HepG2 (cell line): ENCODE measurements at regions not wholly inside any gene's neighbourhood (a gene's known extent, or its start where the extent isn't known, plus 50 kb on each side); places are given as distances from the start of the nearest gene placed in this dataset.

ENCODE experiments used
- ATAC-seq: fragments of 200-7000 bp; cut with Tn5 transposase; 3 replicates; pipeline ENCODE4 v1.9.1; 2020; ENCODE audit warnings: mild to moderate bottlenecking, moderate library complexity
- BruUV-seq: library from RNA; stranded (reverse); fragments of 400-500 nt; replicated peaks from 2 replicates; lab custom pipeline; 2021; lab: Mats Ljungman, UMichigan
- CTCF ChIA-PET: fragments of 300-600 bp; formaldehyde crosslinking; extraction: SDS; loops from one replicate; lab custom pipeline; 2021; ENCODE audit warnings: low total read pairs, inconsistent platforms, low intra/inter-chr PET ratio; lab: Yijun Ruan, JAX
- POLR2A ChIA-PET: fragments of 350-600 bp; sonication (Branson Sonifier 250); formaldehyde crosslinking; loops from one replicate; lab custom pipeline; 2020; ENCODE audit warnings: antibody characterized with exemption, inconsistent platforms; lab: Yijun Ruan, JAX
- DNase-seq: peaks from one replicate; pipeline ENCODE4 v3.0.0-alpha.2; 2015; ENCODE audit warnings: low spot score
- FAIRE-seq: peaks from 3 replicates; lab custom pipeline; 2011; peaks lifted over from hg19 to GRCh38; lab: Jason Lieb, UNC
- H2AFZ ChIP-seq: one replicate; pipeline ENCODE4 v1.6.1; 2011; ENCODE audit warnings: low read length, inconsistent platforms
- H3K27ac ChIP-seq: fragments of 300-600 bp; 3 replicates; pipeline ENCODE4 v1.8.0; 2011; ENCODE audit warnings: mixed run types, mild to moderate bottlenecking, mixed read lengths, low read length, inconsistent platforms; ENCODE audit not compliant: insufficient read depth; ENCODE audit errors: extremely low read length
- H3K27me3 ChIP-seq, 2 experiments: fragments of 200-600 bp in 1 of 2; 2 replicates in 1 of 2; 3 replicates in 1 of 2; pipeline versions ENCODE4 v1.6.0 to v1.8.0; 2011; ENCODE audit warnings: low read length in 2 of 2, mild to moderate bottlenecking in 2 of 2, moderate library complexity in 2 of 2, inconsistent platforms in 1 of 2; ENCODE audit not compliant: insufficient read depth in 2 of 2, control insufficient read depth in 1 of 2
- H3K36me3 ChIP-seq, 2 experiments: fragments of 200-600 bp in 1 of 2; replicated peaks in 1 of 2; 2 replicates in 1 of 2; 3 replicates in 1 of 2; pipeline versions ENCODE4 v1.5.1 to v1.8.0; 2011; ENCODE audit warnings: low read length in 2 of 2, inconsistent platforms in 1 of 2; ENCODE audit not compliant: insufficient read depth in 2 of 2, control insufficient read depth in 1 of 2
- H3K4me1 ChIP-seq: 2 replicates; pipeline ENCODE4 v1.5.1; 2012; ENCODE audit warnings: low read length, inconsistent platforms; ENCODE audit not compliant: insufficient read depth
- H3K4me2 ChIP-seq: 2 replicates; pipeline ENCODE4 v1.6.0; 2011; ENCODE audit warnings: low read depth, low read length, inconsistent platforms
- H3K4me3 ChIP-seq, 3 experiments: fragments of 200-600 bp in 1 of 3; sonication (generic), shearing (Covaris generic) in 1 of 3; replicated peaks in 1 of 3; 2 replicates each; pipeline ENCODE4 v1.5.1; 2011 to 2016; ENCODE audit warnings: low read length in 3 of 3, inconsistent platforms in 2 of 3, low read depth in 2 of 3, mild to moderate bottlenecking in 2 of 3, control low read depth in 1 of 3, mixed read lengths in 1 of 3; ENCODE audit not compliant: insufficient read depth in 1 of 3
- H3K79me2 ChIP-seq: one replicate; pipeline ENCODE4 v1.6.1; 2011; ENCODE audit warnings: low read length, inconsistent platforms; ENCODE audit not compliant: insufficient read depth
- H3K9ac ChIP-seq: 2 replicates; pipeline ENCODE4 v1.6.0; 2011; ENCODE audit warnings: mild to moderate bottlenecking, low read depth, low read length, inconsistent platforms; ENCODE audit not compliant: insufficient read depth
- H3K9me3 ChIP-seq: 2 replicates; pipeline ENCODE4 v1.5.1; 2012; ENCODE audit warnings: mild to moderate bottlenecking, low read length
- H4K20me1 ChIP-seq: 2 replicates; pipeline ENCODE4 v1.6.0; 2011; ENCODE audit warnings: inconsistent platforms, mild to moderate bottlenecking, low read length, moderate library complexity; ENCODE audit not compliant: insufficient read depth
- CSRNP1 ChIP-seq: sonication (generic); formaldehyde crosslinking; IDR thresholded peaks from 2 replicates; pipeline ENCODE4 v1.8.1; 2023; ENCODE audit warnings: mild to moderate bottlenecking, missing genetic modification reagents
- HNRNPK ChIP-seq: fragments of 200-400 bp; formaldehyde crosslinking; IDR thresholded peaks from 2 replicates; pipeline ENCODE4 v1.6.1; 2018; ENCODE audit warnings: low read length, low read depth, moderate library complexity, mild to moderate bottlenecking; ENCODE audit not compliant: poor library complexity, severe bottlenecking
- IRF9 ChIP-seq: sonication (generic); formaldehyde crosslinking; IDR thresholded peaks from 2 replicates; pipeline ENCODE4 v1.8.0; 2022; ENCODE audit warnings: missing genetic modification reagents, mild to moderate bottlenecking, borderline replicate concordance
- KDM3A ChIP-seq: IDR thresholded peaks from 2 replicates; pipeline ENCODE4 v1.6.1; 2018; ENCODE audit warnings: low read depth, missing compliant biosample characterization
- KMT2A ChIP-seq: sonication (generic); formaldehyde crosslinking; IDR thresholded peaks from 2 replicates; pipeline ENCODE4 v1.4.0; 2020; ENCODE audit warnings: missing genetic modification reagents
- PATZ1 ChIP-seq: sonication (generic); formaldehyde crosslinking; IDR thresholded peaks from 2 replicates; pipeline ENCODE4 v1.4.0; 2020; ENCODE audit warnings: missing genetic modification reagents
- PHB2 ChIP-seq: fragments of 450-650 bp; IDR thresholded peaks from 2 replicates; pipeline ENCODE4 v1.6.1; 2018; ENCODE audit not compliant: partially characterized antibody
- SMARCC2 ChIP-seq: fragments of 450-650 bp; IDR thresholded peaks from 2 replicates; pipeline ENCODE4 v1.6.1; 2017; ENCODE audit warnings: antibody characterized with exemption, mild to moderate bottlenecking
- SOX5 ChIP-seq: IDR thresholded peaks from 2 replicates; pipeline ENCODE4 v1.6.1; 2016; ENCODE audit warnings: borderline replicate concordance
- THAP7 ChIP-seq: sonication (generic); formaldehyde crosslinking; IDR thresholded peaks from 2 replicates; pipeline ENCODE4 v1.8.1; 2023; ENCODE audit warnings: mild to moderate bottlenecking, missing genetic modification reagents
- ZMYM3 ChIP-seq: sonication (generic); formaldehyde crosslinking; IDR thresholded peaks from 2 replicates; pipeline ENCODE4 v1.5.1; 2020; ENCODE audit warnings: mild to moderate bottlenecking, missing genetic modification reagents
- ZNF264 ChIP-seq: sonication (generic); formaldehyde crosslinking; IDR thresholded peaks from 2 replicates; pipeline ENCODE4 v1.4.0; 2020; ENCODE audit warnings: missing genetic modification reagents
- ZNF282 ChIP-seq: fragments of 450-650 bp; IDR thresholded peaks from 2 replicates; pipeline ENCODE4 v1.6.1; 2018; ENCODE audit not compliant: partially characterized antibody
- ZNF460 ChIP-seq: sonication (generic); formaldehyde crosslinking; IDR thresholded peaks from 2 replicates; pipeline ENCODE4 v1.5.1; 2020; ENCODE audit warnings: missing genetic modification reagents, mild to moderate bottlenecking, borderline replicate concordance
- ZNF556 ChIP-seq: sonication (generic); formaldehyde crosslinking; IDR thresholded peaks from 2 replicates; pipeline ENCODE4 v1.4.0; 2020; ENCODE audit warnings: mild to moderate bottlenecking, missing genetic modification reagents, borderline replicate concordance
- ZNF678 ChIP-seq: sonication (generic); formaldehyde crosslinking; IDR thresholded peaks from 2 replicates; pipeline ENCODE4 v1.4.0; 2020; ENCODE audit warnings: mild to moderate bottlenecking, missing genetic modification reagents
- ZNF891 ChIP-seq: sonication (generic); formaldehyde crosslinking; IDR thresholded peaks from 2 replicates; pipeline ENCODE4 v1.5.0; 2020; ENCODE audit warnings: mild to moderate bottlenecking, missing genetic modification reagents
- ZSCAN5A ChIP-seq: sonication (generic); formaldehyde crosslinking; IDR thresholded peaks from 2 replicates; pipeline ENCODE4 v1.8.0; 2022; ENCODE audit warnings: mild to moderate bottlenecking, missing genetic modification reagents, borderline replicate concordance
- WGBS: methylation state at CpG from one replicate; pipeline ENCODE4 v1.1.6; 2017; ENCODE audit warnings: low lambda C conversion rate; 5-methylcytosine and 5-hydroxymethylcytosine counted together
- in situ Hi-C: cut with HindIII; loops from 2 replicates; pipeline ENCODE4 v1.10.0; 2017; ENCODE audit warnings: low pct_unique_long_range_greater_than_20kb; ENCODE audit not compliant: extremely low pct_ligation_motif_present
- intact Hi-C: fragments of 100-400 bp; cut with micrococcal nuclease; formaldehyde crosslinking; loops from one replicate; pipeline ENCODE4 v1.10.0; 2022; ENCODE audit not compliant: unreplicated experiment

- TF ChIP-seq KMT2A (CRISPR knock-in tag) (no peak), ZNF891 (CRISPR knock-in tag) (no peak)
- TF ChIP-seq, all 625 proteins: peak for 0
Observed at GRCh38 chr2:58925676-58926081, 684.6 kb upstream of the FANCL start (continued).

GRCh38 chr2:58923869-58924268 is 682.7 kb upstream of the FANCL start:
- Histone ChIP-seq H2AFZ (no peak overlapping the region), H3K9me3 (no peaks in the 10 kb centered on the region), H3K27me3 (no peaks in the 10 kb centered on the region), H3K36me3 (no peaks in the 10 kb centered on the region), H4K20me1 (no peaks in the 10 kb centered on the region), H3K9ac (no peak overlapping the region), H3K4me3 (no peak overlapping the region), H3K4me1 (no peaks in the 10 kb centered on the region), H3K27ac (no peak overlapping the region), H3K4me2 (no peak overlapping the region), H3K79me2 (no peaks in the 10 kb centered on the region)
- CTCF ChIA-PET: no interaction called here
- POLR2A ChIA-PET: no interaction called here
- 14% methylated on average over 1 of the region's 1 CpG for WGBS
- no TSS peak for BruUV-seq
- intact Hi-C loops (no loop called here), in situ Hi-C loops (no loop called here)
- DNase-seq (no peak), ATAC-seq (no peak), FAIRE-seq (no peak)
- TF ChIP-seq CSRNP1 (CRISPR knock-in tag) (no peak), ZSCAN5A (CRISPR knock-in tag) (no peak), IRF9 (CRISPR knock-in tag) (no peak), SMARCC2 (no peak), ZNF460 (no peak), ZMYM3 (no peak), SOX5 (no peak), KDM3A (CRISPR knock-in tag) (no peak), THAP7 (CRISPR knock-in tag) (no peak), ZNF264 (CRISPR knock-in tag) (no peak), HNRNPK (no peak), PHB2 (no peak), PATZ1 (CRISPR knock-in tag) (no peak), ZNF556 (CRISPR knock-in tag) (no peak), ZNF282 (no peak), ZNF678 (no peak)
